Spleen (tissue), 11 donors: ENCODE measurements at regions not wholly inside any gene's neighbourhood (a gene's known extent, or its start where the extent isn't known, plus 50 kb on each side); places are given as distances from the start of the nearest gene placed in this dataset.

Experiments used
- DNase-seq: peaks from one replicate; pipeline ENCODE4 v3.0.0-alpha.2; 2020
- H3K27ac ChIP-seq, 8 donors: fragments of 200-600 bp; sonication (generic) in 7 of 8; 1 replicate in 4 of 8; 2 replicates in 4 of 8; pipeline versions ENCODE4 v1.5.0 to v1.8.0; 2016 to 2021; ENCODE audit warnings: inconsistent platforms in 4 of 8, mild to moderate bottlenecking in 4 of 8, moderate library complexity in 1 of 8
- H3K27me3 ChIP-seq, 7 donors: fragments of 200-600 bp; sonication (generic) in 6 of 7; replicated peaks in 1 of 7; 1 replicate in 4 of 7; 2 replicates in 3 of 7; pipeline versions ENCODE4 v1.5.0 to v1.8.0; 2016 to 2021; ENCODE audit warnings: inconsistent platforms in 3 of 7, mild to moderate bottlenecking in 1 of 7
- H3K36me3 ChIP-seq, 6 donors: fragments of 200-600 bp; sonication (generic) in 5 of 6; 1 replicate in 4 of 6; 2 replicates in 2 of 6; pipeline versions ENCODE4 v1.5.0 to v1.8.0; 2016 to 2021; ENCODE audit warnings: inconsistent platforms in 2 of 6
- H3K4me1 ChIP-seq, 6 donors: fragments of 200-600 bp; sonication (generic) in 5 of 6; 1 replicate in 3 of 6; 2 replicates in 3 of 6; pipeline versions ENCODE4 v1.5.0 to v1.8.0; 2016 to 2021; ENCODE audit warnings: inconsistent platforms in 3 of 6
- H3K4me3 ChIP-seq, 8 donors: fragments of 200-600 bp; sonication (generic) in 7 of 8; 1 replicate in 4 of 8; 2 replicates in 4 of 8; pipeline versions ENCODE4 v1.5.0 to v1.8.0; 2016 to 2021; ENCODE audit warnings: inconsistent platforms in 4 of 8, mild to moderate bottlenecking in 4 of 8, moderate library complexity in 2 of 8
- H3K9me3 ChIP-seq, 8 donors: fragments of 200-600 bp; sonication (generic) in 7 of 8; 1 replicate in 4 of 8; 2 replicates in 4 of 8; pipeline versions ENCODE4 v1.5.0 to v1.8.0; 2016 to 2021; ENCODE audit warnings: inconsistent platforms in 4 of 8
- CTCF ChIP-seq, 11 experiments: fragments of 200-600 bp in 7 of 11; fragments of 450-650 bp in 4 of 11; sonication (generic) in 4 of 11; IDR thresholded peaks in 8 of 11; conservative IDR thresholded peaks in 3 of 11; 1 replicate in 7 of 11; 2 replicates in 4 of 11; pipeline versions ENCODE4 v1.4.0 to v1.8.0; 2016 to 2021; ENCODE audit warnings: antibody characterized with exemption in 11 of 11, inconsistent platforms in 4 of 11, mild to moderate bottlenecking in 1 of 11
- POLR2A ChIP-seq, 3 donors: fragments of 450-650 bp; IDR thresholded peaks; one replicate each; pipeline ENCODE4 v1.5.1; 2017; ENCODE audit warnings: antibody characterized with exemption in 3 of 3, mild to moderate bottlenecking in 1 of 3
- POLR2AphosphoS5 ChIP-seq, 3 donors: sonication (generic); formaldehyde crosslinking; IDR thresholded peaks; one replicate each; pipeline ENCODE4 v1.5.1; 2017; ENCODE audit warnings: antibody characterized with exemption in 3 of 3
- WGBS, 5 donors: extraction: QIAGEN DNeasy Blood & Tissue Kit in 3 of 5; methylation state at CpG; one replicate each; pipeline versions ENCODE4 v1.1.5 to v1.1.7; 2013 to 2018; 5-methylcytosine and 5-hydroxymethylcytosine counted together
- intact Hi-C: fragments of 100-400 bp; cut with DNase I; formaldehyde crosslinking; loops from one replicate; pipeline ENCODE4 v1.15.0; 2023; ENCODE audit warnings: low total_unique reads
- donor health status: healthy with polysubstance abuse.
- donor health status: DM: no; HTN: no; CAD: no; lungs with moderate emphysema.
- donor health status: DM: no; HTN: no; CAD: no.
- donor health status: Bipolar disorder and iron deficiency.
- donor health status: healthy.
- donor health status: DM: no; HTN: no; CAD: no.
- donor health status: DM: yes; HTN: yes; CAD: no.

DNA sequence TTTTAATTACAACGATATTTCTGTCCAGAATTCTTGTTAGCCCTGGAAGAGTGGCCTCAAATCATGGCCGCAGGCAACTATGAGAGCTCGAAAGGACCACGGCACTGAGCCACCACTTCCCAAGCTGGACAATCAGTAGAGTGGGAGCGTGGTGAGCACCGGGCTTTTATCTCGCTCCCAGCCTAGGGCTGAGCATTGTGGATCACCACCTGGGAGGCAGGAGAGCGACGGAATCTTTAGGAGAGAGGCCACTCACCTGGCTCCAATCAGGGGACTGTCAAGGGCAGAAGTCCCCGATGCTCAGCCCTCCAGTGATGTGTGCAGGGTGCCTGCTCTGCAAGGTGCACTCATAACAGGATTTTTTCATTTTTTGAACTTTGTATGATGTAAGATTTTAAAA is 377.1 kb upstream of the B3GAT1 start:
- Histone ChIP-seq H3K4me1 (no peaks in the 10 kb centered on the region), H3K36me3 (no peaks in the 10 kb centered on the region), H3K9me3 (no peaks in the 10 kb centered on the region), H3K4me3 (no peak overlapping the region), H3K27me3 (peaks cover 0 to 32% (median 0%) of the 10 kb centered on the region in 7 donors), H3K27ac (no peak overlapping the region)
- no peak for DNase-seq
- 79 to 93% (median 88%) methylated on average over 10 of the region's 10 CpGs for WGBS, 5 donors
- intact Hi-C loops = no loop called here
- TF ChIP-seq POLR2A (IDR thresholded peaks at IDR 0.05) (no peak), POLR2AphosphoS5 (IDR thresholded peaks at IDR 0.05) (no peak), CTCF (IDR thresholded peaks at IDR 0.05 in 8 of 11, conservative IDR thresholded peaks at IDR 0.05 in 3 of 11) (no peak)

GRCh38 chr11:134786636-134787035 is 374.6 kb upstream of the B3GAT1 start:
- no peak overlapping the region for H3K4me3 ChIP-seq
- TF ChIP-seq CTCF (IDR thresholded peaks at IDR 0.05 in 8 of 11, conservative IDR thresholded peaks at IDR 0.05 in 3 of 11) = no peak
- TF ChIP-seq POLR2A (IDR thresholded peaks at IDR 0.05) = no peak
- TF ChIP-seq POLR2AphosphoS5 (IDR thresholded peaks at IDR 0.05) = no peak
- no peak for DNase-seq
- peaks cover 0 to 29% (median 0%) of the 10 kb centered on the region in 7 donors for H3K27me3 ChIP-seq
- no peaks in the 10 kb centered on the region for H3K9me3 ChIP-seq
- no peaks in the 10 kb centered on the region for H3K36me3 ChIP-seq
- intact Hi-C loops = no loop called here
- no peak overlapping the region for H3K27ac ChIP-seq
- 79 to 93% (median 88%) methylated on average over 6 of the region's 6 CpGs for WGBS, 5 donors
- no peaks in the 10 kb centered on the region for H3K4me1 ChIP-seq

GRCh38 chr11:134785660-134786284 is 373.7 kb upstream of the B3GAT1 start:
- no peaks in the 10 kb centered on the region for H3K36me3 ChIP-seq
- WGBS, 5 donors = 83 to 93% (median 88%) methylated on average over 12 to 14 of the region's 14 CpGs
- no peaks in the 10 kb centered on the region for H3K9me3 ChIP-seq
- DNase-seq = no peak
- no peak overlapping the region for H3K4me3 ChIP-seq
- TF ChIP-seq POLR2AphosphoS5 (IDR thresholded peaks at IDR 0.05) = no peak
- TF ChIP-seq CTCF (IDR thresholded peaks at IDR 0.05 in 8 of 11, conservative IDR thresholded peaks at IDR 0.05 in 3 of 11) = no peak
- TF ChIP-seq POLR2A (IDR thresholded peaks at IDR 0.05) = no peak
- peaks cover 0 to 32% (median 0%) of the 10 kb centered on the region in 7 donors for H3K27me3 ChIP-seq
- intact Hi-C loops = no loop called here
- H3K27ac ChIP-seq = no peak overlapping the region
- H3K4me1 ChIP-seq = no peaks in the 10 kb centered on the region

DNA sequence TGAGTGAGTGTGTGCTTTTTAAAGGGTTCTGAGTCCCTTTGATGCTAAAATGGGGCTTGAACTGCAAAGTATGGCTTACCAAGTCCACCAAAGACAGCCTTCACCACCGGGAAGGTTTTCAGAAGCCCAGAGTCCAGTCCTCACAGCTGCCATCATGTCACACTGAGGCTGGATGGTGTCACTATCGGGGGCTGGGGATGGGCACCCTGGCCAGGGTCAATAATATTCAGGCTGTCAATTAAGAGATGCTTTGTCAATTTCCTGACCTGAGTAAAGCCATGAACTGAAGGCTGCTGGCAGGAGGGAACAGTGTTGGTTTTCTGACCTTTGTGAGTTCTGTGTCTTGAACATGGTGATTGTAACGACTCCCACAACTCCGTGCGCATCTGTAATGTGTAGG is 373.0 kb upstream of the B3GAT1 start:
- WGBS, 5 donors = 83 to 94% (median 89%) methylated on average over 4 to 5 of the region's 5 CpGs
- Histone ChIP-seq H3K36me3 (no peaks in the 10 kb centered on the region), H3K27me3 (peaks cover 0 to 31% (median 0%) of the 10 kb centered on the region in 7 donors), H3K27ac (no peak overlapping the region), H3K4me3 (no peak overlapping the region), H3K4me1 (no peaks in the 10 kb centered on the region), H3K9me3 (no peaks in the 10 kb centered on the region)
- intact Hi-C loops = no loop called here
- DNase-seq = no peak
- TF ChIP-seq POLR2A (IDR thresholded peaks at IDR 0.05) (no peak), POLR2AphosphoS5 (IDR thresholded peaks at IDR 0.05) (no peak), CTCF (IDR thresholded peaks at IDR 0.05 in 8 of 11, conservative IDR thresholded peaks at IDR 0.05 in 3 of 11) (no peak)
